ENCODE measurements at regions not wholly inside any gene's neighbourhood (a gene's known extent, or its start where the extent isn't known, plus 50 kb on each side); places are given as distances from the start of the nearest gene placed in this dataset.

DNA sequence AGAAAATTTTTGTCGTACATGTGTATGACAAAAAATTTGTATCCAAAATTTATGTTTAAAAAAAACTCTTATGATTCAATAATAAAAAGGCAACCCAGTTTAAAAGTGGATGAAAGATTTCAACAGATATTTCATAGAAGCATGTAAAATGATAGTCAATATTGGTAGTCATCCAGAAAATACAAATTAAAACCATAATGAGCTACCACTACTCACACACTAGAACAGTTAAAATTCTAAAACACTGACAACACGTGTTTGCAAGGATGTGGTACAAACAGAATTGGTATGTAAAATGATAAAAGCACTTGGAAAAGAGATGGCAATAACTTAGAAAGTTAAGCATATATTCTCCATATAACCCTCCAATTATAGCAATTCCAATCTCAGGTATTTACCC lies 303.0 kb upstream of the NR2F2 start:
- DNase-seq, result no peak

- DNase-seq, result no peak
Measured at GRCh38 chr15:96028620-96029019, 301.9 kb upstream of the NR2F2 start.

DNA sequence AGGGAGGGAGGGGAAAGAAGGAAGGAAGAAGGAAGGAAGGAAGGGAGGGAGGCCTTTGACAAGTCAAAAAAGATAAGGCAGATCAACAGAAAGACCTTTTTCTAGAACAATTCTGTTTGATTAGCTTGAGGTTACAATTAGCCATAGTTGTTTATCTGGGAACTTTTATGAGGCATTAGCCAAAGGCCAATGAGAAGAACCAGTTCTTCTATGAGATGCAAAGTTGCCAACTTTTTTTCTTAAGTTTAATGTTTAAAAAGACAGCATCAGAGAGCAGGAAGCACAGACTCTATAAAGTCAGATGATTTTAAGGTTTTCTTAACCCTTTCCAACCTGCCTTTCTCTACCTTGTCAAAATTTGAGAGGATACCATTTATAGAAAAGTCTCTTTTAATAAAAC lies 301.3 kb upstream of the NR2F2 start:
- DNase-seq, result no peak

GRCh38 chr15:96031426-96032110 lies 298.9 kb upstream of the NR2F2 start:
- no peak for DNase-seq

- DNase-seq, result no peak
Measured at GRCh38 chr15:96035091-96035490, 295.4 kb upstream of the NR2F2 start.

GRCh38 chr15:96035635-96036034 lies 294.9 kb upstream of the NR2F2 start:
- no peak for DNase-seq

DNA sequence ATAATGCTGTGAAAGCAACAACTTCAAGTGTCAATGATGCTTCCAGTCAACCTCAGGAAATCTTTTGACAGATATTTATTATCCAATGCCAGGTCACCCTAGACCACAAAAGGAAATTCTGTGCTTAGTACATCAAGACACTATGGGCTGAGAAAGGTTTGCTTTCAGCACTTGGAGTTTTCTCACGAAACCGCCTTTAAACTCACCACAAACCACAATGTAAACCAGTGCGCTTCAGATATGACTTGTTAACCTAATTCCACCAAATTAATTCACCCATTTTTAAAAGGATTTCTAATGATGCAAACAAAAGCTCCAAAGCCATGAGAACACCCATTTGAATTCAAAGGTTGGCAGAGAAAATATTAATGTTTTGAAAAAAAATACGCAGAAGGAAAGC lies 292.9 kb upstream of the NR2F2 start:
- no peak for DNase-seq

GRCh38 chr15:96038131-96038530 lies 292.4 kb upstream of the NR2F2 start:
- DNase-seq, result no peak

GRCh38 chr15:96038650-96039049 lies 291.9 kb upstream of the NR2F2 start:
- DNase-seq, result no peak

- DNase-seq, result no peak
Measured at GRCh38 chr15:96041982-96042733, 288.3 kb upstream of the NR2F2 start.

- no peak for DNase-seq
Measured at GRCh38 chr15:96042734-96043224, 287.7 kb upstream of the NR2F2 start.

DNA sequence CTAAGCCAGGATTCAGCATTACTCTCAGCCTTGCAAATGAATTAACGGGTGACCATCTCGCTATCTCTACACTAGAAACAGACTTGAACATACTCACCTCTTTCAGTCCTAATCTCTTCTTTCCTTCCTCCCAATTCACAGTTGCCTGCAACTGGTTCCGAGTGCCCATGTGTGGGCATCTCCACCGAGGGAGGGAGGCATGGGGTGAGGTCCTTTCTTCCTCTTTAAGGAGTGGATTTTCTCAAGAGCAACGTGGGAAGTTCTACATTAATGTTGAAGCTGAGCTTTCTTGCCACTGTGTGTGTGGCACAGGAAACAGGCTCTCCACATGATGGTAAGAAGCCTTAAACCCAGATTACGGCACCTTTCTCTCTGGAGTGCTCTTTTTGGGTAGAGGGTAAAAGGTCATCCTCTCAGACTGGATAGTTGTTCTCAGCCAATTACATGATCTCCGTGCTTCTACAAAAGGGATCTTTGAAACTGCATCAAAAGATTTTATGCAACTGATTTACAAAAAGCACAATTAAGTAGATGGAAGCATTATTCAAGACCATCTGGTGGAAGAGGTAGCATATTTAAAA lies 286.8 kb upstream of the NR2F2 start:
- DNase-seq, result no peak

GRCh38 chr15:96046620-96047240 lies 283.8 kb upstream of the NR2F2 start:
- no peak for DNase-seq

GRCh38 chr15:96047255-96047931 lies 283.1 kb upstream of the NR2F2 start:
- no peak for DNase-seq

DNA sequence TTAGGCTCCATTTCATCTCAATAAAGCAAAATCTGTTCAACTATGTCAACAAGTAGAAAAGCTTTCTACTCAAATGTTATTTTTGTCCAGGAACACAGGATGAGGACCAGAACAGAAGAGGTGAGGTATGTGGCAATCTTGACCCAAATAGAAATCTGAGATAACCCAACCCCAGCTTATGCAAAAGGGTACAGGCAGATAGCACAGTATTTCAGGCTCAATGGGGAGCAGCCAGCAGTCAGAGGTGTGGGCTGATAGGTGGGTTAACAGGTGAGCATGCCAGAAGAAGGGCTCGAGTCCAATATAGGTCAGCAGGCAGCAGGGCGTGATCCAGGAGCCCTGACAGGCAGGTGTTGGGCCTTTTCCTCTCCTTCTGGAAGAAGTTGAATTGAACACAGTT lies 281.2 kb upstream of the NR2F2 start:
- DNase-seq, result no peak

DNA sequence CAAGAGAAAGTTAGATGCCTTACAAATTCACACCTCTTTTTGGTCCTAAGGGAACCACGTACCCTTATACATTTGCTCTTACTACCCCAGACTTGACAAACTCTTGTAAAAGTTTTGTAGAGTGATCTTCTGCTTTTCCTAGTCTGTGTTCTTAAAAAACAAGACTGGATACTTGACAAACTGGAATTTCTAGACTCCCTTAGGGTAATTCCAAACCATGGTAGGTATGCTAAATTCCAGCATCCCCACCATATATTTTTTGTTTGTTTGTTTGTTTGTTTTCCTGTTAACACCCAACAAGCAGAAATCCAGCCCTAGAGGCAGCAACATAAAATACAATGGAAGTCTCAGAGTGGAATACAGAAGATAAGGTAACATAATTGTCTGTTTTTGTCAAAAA lies 280.7 kb upstream of the NR2F2 start:
- DNase-seq, result no peak

GRCh38 chr15:96051598-96051997 lies 278.9 kb upstream of the NR2F2 start:
- DNase-seq, result no peak

GRCh38 chr15:96052154-96052553 lies 278.3 kb upstream of the NR2F2 start:
- no peak for DNase-seq

DNA sequence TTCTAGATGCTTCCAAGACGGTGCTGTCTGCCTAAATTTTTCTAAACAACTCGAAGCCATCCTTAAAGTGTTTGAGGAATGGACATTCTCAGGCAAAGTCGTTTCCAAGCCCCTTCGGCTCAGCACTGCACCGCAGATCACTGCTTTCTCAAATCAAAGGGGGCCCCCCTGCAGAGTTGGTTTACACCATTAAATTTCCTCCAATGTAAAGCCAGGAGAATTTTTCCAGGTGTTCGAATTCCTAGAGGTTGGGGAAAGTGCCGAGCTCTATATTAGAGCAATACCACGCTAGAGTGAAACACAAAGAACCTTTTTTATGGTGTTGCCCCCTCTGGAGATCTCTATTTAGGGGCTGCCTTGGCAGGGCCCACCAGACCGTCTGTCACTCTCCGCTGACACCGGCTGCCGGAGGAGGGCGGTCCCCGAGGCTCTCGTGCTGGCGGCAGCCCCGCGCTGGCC lies 277.9 kb upstream of the NR2F2 start:
- no peak for DNase-seq

DNA sequence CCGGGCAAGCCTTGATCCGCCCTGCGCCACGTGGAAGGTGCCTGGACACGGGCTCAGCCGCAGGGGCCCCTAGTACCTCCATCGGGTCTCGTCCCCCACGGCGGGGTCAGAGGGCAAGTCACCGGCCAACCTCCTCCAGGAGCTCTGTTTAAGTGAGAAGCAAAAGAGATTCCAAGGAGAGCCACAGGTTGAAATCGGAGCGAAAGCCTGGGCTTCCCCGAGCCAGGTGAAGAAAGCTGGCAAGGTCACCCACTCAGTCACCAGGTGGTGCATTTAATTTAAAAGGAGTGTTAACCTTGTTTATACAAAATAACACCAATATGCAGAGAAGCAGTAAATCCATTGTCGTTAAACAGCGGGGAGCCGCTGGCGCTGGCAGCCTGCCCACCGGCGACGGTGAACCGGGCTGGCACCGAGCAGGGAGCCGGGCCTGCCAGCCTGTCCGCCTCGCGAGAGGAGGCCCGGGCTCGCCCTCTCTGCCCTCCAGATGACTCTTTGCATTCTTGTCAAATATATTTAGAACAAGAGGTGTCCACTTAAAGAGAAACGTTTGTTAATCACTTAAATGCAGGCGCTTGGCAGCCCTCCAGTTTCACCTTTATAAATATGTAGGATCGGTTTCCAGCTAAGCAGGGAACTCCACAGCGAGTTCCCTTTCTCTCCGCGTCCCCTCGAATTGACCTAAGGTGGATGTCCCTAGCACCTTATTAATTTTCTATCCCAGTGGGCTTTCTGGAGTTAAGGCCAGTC lies 277.3 kb upstream of the NR2F2 start:
- peak; percentile 44 to 72 for DNase-seq

GRCh38 chr15:96053781-96054428 lies 276.6 kb upstream of the NR2F2 start:
- no peak for DNase-seq

- DNase-seq, result no peak
Measured at GRCh38 chr15:96054621-96055020, 275.9 kb upstream of the NR2F2 start.
